Right renal cortex interstitium (tissue), 3 donors: ENCODE measurements at regions not wholly inside any gene's neighbourhood (a gene's known extent, or its start where the extent isn't known, plus 50 kb on each side); places are given as distances from the start of the nearest gene placed in this dataset.
"Not testable (repeated sequence)": the region's sequence is repeated elsewhere in the genome, so short reads cannot be mapped to it uniquely, and the experiment has no call there.

ENCODE experiments used
- DNase-seq, 3 donors: peaks; one replicate each; pipeline ENCODE4 v3.0.0-alpha.2; 2013; ENCODE audit warnings: low read depth in 3 of 3, low spot score in 2 of 3

- DNase-seq, result not testable (repeated sequence)
Observed at GRCh38 chr5:102154791-102155605, 141.1 kb downstream of the SLCO4C1 start.

- DNase-seq, result no peak
Observed at GRCh38 chr5:102154291-102154690, 141.8 kb downstream of the SLCO4C1 start.

GRCh38 chr5:102153003-102153759 lies 142.9 kb downstream of the SLCO4C1 start:
- peak; percentile 6 to 19 (median 10) for DNase-seq

GRCh38 chr5:102139029-102139428 lies 157.1 kb downstream of the SLCO4C1 start:
- no peak for DNase-seq

- no peak for DNase-seq
Observed at GRCh38 chr5:102138243-102138653, 157.8 kb downstream of the SLCO4C1 start.

- no peak for DNase-seq
Observed at GRCh38 chr5:102130890-102131289, 165.2 kb downstream of the SLCO4C1 start.

- no peak for DNase-seq
Observed at GRCh38 chr5:102130386-102130785, 165.7 kb downstream of the SLCO4C1 start.

GRCh38 chr5:102119252-102119651 lies 176.8 kb downstream of the SLCO4C1 start:
- no peak for DNase-seq

- DNase-seq, result no peak
Observed at GRCh38 chr5:102115736-102116135, 180.3 kb downstream of the SLCO4C1 start.

- DNase-seq, result no peak
Observed at GRCh38 chr5:102114525-102115069, 181.5 kb downstream of the SLCO4C1 start.

GRCh38 chr5:102107865-102108264 lies 188.2 kb downstream of the SLCO4C1 start:
- no peak for DNase-seq

GRCh38 chr5:102106599-102106998 lies 189.5 kb downstream of the SLCO4C1 start:
- DNase-seq, result no peak

GRCh38 chr5:102099766-102100331 lies 196.2 kb downstream of the SLCO4C1 start:
- DNase-seq, result no peak

- not testable (repeated sequence) for DNase-seq
Observed at GRCh38 chr5:102099083-102099482, 197.0 kb downstream of the SLCO4C1 start.

GRCh38 chr5:102098606-102099005 lies 197.5 kb downstream of the SLCO4C1 start:
- DNase-seq, result not testable (repeated sequence)

- no peak for DNase-seq
Observed at GRCh38 chr5:102090770-102091169, 205.3 kb downstream of the SLCO4C1 start.

- no peak for DNase-seq
Observed at GRCh38 chr5:102089883-102090282, 206.2 kb downstream of the SLCO4C1 start.

- no peak for DNase-seq
Observed at GRCh38 chr5:102087906-102088305, 208.2 kb downstream of the SLCO4C1 start.

GRCh38 chr5:102080288-102080687 lies 215.8 kb downstream of the SLCO4C1 start:
- no peak for DNase-seq

- DNase-seq, result no peak
Observed at GRCh38 chr5:102077920-102078319, 218.2 kb downstream of the SLCO4C1 start.

- DNase-seq, result no peak
Observed at GRCh38 chr5:102069974-102070373, 226.1 kb downstream of the SLCO4C1 start.
